ENCODE measurements at regions not wholly inside any gene's neighbourhood (a gene's known extent, or its start where the extent isn't known, plus 50 kb on each side); places are given as distances from the start of the nearest gene placed in this dataset.

GRCh38 chr6:3577517-3577916 is 120.7 kb upstream of the SLC22A23 start:
- TF ChIP-seq CTCF (conservative IDR thresholded peaks at IDR 0.05; ENCODE audit: low read depth, low read length): no peak
- no peak for TF ChIP-seq EZH2 (IDR thresholded peaks at IDR 0.05; ENCODE audit: borderline replicate concordance, low read depth, low read length, poor library complexity, severe bottlenecking)
